Thyroid gland (tissue), 4 donors: ENCODE measurements at regions not wholly inside any gene's neighbourhood (a gene's known extent, or its start where the extent isn't known, plus 50 kb on each side); places are given as distances from the start of the nearest gene placed in this dataset.

Experiments used
- DNase-seq, 2 donors: peaks; one replicate each; pipeline ENCODE4 v3.0.0-alpha.2; 2019
- H3K27ac ChIP-seq, 3 donors: fragments of 200-600 bp; sonication (generic); 1 replicate in 2 of 3; 2 replicates in 1 of 3; pipeline ENCODE4 v1.5.1; 2016 to 2019; ENCODE audit warnings: mild to moderate bottlenecking in 1 of 3, moderate library complexity in 1 of 3
- H3K27me3 ChIP-seq: fragments of 200-600 bp; sonication (generic); one replicate; pipeline ENCODE4 v1.5.1; 2019
- H3K36me3 ChIP-seq, 2 donors: fragments of 200-600 bp; sonication (generic); one replicate each; pipeline ENCODE4 v1.5.1; 2016 to 2019
- H3K4me1 ChIP-seq, 2 donors: fragments of 200-600 bp; sonication (generic); one replicate each; pipeline ENCODE4 v1.5.1; 2017 to 2019
- H3K4me3 ChIP-seq, 3 donors: fragments of 200-600 bp; sonication (generic); replicated peaks in 1 of 3; 1 replicate in 2 of 3; 2 replicates in 1 of 3; pipeline ENCODE4 v1.5.1; 2016; ENCODE audit warnings: mild to moderate bottlenecking in 1 of 3
- H3K9me3 ChIP-seq: fragments of 200-600 bp; sonication (generic); one replicate; pipeline ENCODE4 v1.5.1; 2017
- POLR2A ChIP-seq, 2 donors: fragments of 450-650 bp; IDR thresholded peaks; one replicate each; pipeline ENCODE4 v1.6.1; 2017; ENCODE audit warnings: antibody characterized with exemption in 2 of 2, mild to moderate bottlenecking in 2 of 2, moderate library complexity in 1 of 2
- WGBS, 2 donors: methylation state at CpG; one replicate each; pipeline ENCODE4 v1.1.5; 2017; 5-methylcytosine and 5-hydroxymethylcytosine counted together
- intact Hi-C: fragments of 100-400 bp; cut with DNase I; formaldehyde crosslinking; loops from one replicate; pipeline ENCODE4 v1.15.1; 2023
- TF ChIP-seq, protein P1 (sequence below), 6 experiments: fragments of 200-600 bp in 3 of 6; fragments of 450-650 bp in 3 of 6; sonication (generic) in 3 of 6; IDR thresholded peaks; one replicate each; pipeline ENCODE4 v1.5.1; 2016 to 2019; ENCODE audit warnings: antibody characterized with exemption in 6 of 6, mild to moderate bottlenecking in 2 of 6, inconsistent platforms in 1 of 6, moderate library complexity in 1 of 6

DNA sequence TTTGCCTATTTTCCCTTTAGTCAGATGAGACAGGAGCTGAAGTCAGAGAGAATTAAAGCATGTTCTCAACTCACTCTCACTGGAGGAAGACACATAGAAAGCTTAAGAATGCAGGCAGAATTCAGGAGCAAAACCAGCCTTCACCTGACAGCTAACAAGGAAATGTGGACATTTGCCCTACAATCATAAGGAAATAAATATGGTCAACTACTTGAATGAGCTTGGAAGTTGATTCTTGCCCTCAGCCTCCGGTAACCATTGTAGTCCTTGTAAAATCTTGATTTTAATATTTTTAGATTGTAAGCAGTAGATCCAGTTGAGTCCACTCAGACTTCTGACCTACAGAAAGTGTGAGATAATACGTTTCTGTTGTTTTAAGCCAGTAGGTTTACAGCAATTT, 752.5 kb upstream of the ZWINT start:
- intact Hi-C loops: no loop called here
- TF ChIP-seq, protein P1, sequence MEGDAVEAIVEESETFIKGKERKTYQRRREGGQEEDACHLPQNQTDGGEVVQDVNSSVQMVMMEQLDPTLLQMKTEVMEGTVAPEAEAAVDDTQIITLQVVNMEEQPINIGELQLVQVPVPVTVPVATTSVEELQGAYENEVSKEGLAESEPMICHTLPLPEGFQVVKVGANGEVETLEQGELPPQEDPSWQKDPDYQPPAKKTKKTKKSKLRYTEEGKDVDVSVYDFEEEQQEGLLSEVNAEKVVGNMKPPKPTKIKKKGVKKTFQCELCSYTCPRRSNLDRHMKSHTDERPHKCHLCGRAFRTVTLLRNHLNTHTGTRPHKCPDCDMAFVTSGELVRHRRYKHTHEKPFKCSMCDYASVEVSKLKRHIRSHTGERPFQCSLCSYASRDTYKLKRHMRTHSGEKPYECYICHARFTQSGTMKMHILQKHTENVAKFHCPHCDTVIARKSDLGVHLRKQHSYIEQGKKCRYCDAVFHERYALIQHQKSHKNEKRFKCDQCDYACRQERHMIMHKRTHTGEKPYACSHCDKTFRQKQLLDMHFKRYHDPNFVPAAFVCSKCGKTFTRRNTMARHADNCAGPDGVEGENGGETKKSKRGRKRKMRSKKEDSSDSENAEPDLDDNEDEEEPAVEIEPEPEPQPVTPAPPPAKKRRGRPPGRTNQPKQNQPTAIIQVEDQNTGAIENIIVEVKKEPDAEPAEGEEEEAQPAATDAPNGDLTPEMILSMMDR (IDR thresholded peaks at IDR 0.05): no peak
- TF ChIP-seq POLR2A (IDR thresholded peaks at IDR 0.05): no peak
- no peak overlapping the region for H3K4me3 ChIP-seq
- no peaks in the 10 kb centered on the region for H3K4me1 ChIP-seq
- 74 to 81% methylated on average over 2 of the region's 2 CpGs for WGBS, 2 donors
- H3K36me3 ChIP-seq: no peaks in the 10 kb centered on the region
- H3K27me3 ChIP-seq: no peaks in the 10 kb centered on the region
- H3K9me3 ChIP-seq: no peaks in the 10 kb centered on the region
- no peak for DNase-seq
- H3K27ac ChIP-seq: no peak overlapping the region

DNA sequence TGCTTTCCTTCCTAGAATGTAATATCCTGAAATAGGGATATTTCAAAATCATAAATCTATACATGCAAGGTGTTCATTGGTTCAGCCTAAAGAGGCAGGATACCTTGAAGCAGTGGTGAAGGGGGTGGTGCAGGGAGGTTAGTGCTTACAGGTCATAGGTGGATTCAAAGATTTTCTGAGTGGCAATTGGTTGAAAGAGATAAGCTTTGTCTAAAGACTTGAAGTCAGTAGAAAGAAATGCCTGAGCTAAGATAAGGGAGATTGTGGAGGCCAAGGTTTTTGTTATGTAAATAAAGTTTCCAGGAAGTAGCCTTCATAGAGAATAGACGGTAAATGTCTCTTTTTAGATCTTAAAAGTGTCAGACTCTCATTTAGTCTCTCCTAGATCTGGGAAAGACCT, 741.2 kb upstream of the ZWINT start:
- H3K27ac ChIP-seq: no peak overlapping the region
- H3K9me3 ChIP-seq: no peaks in the 10 kb centered on the region
- no peak for TF ChIP-seq POLR2A (IDR thresholded peaks at IDR 0.05)
- TF ChIP-seq, protein P1 (IDR thresholded peaks at IDR 0.05): no peak
- DNase-seq: no peak
- 30 to 35% methylated on average over 1 of the region's 1 CpG for WGBS, 2 donors
- no peak overlapping the region for H3K4me3 ChIP-seq
- no peaks in the 10 kb centered on the region for H3K36me3 ChIP-seq
- no peaks in the 10 kb centered on the region for H3K4me1 ChIP-seq
- H3K27me3 ChIP-seq: no peaks in the 10 kb centered on the region
- intact Hi-C loops: no loop called here

DNA sequence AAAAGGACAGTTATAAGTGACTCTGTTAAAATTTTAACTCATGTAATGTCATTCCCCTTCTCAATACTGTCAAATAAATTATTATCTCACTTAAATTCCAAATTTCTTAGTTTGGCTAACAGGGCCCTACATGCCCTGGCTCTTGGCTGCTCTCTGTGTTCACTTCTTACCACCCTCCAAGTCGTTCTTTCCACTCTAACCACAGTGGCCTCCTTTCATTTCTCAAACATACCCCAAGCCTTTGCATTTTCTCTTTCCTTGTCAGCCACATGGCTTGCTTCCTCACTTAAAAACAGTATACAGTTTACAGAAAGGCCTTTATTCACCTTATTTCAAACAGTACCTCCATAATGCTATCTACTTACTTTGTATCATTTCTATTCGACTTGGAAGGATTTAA, 737.1 kb upstream of the ZWINT start:
- H3K9me3 ChIP-seq: no peaks in the 10 kb centered on the region
- H3K36me3 ChIP-seq: no peaks in the 10 kb centered on the region
- no peak overlapping the region for H3K4me3 ChIP-seq
- H3K4me1 ChIP-seq: no peaks in the 10 kb centered on the region
- no peaks in the 10 kb centered on the region for H3K27me3 ChIP-seq
- TF ChIP-seq, protein P1 (IDR thresholded peaks at IDR 0.05): no peak
- no peak for TF ChIP-seq POLR2A (IDR thresholded peaks at IDR 0.05)
- 73 to 74% methylated on average over 2 of the region's 2 CpGs for WGBS, 2 donors
- DNase-seq: no peak
- H3K27ac ChIP-seq: no peak overlapping the region
- intact Hi-C loops: no loop called here

DNA sequence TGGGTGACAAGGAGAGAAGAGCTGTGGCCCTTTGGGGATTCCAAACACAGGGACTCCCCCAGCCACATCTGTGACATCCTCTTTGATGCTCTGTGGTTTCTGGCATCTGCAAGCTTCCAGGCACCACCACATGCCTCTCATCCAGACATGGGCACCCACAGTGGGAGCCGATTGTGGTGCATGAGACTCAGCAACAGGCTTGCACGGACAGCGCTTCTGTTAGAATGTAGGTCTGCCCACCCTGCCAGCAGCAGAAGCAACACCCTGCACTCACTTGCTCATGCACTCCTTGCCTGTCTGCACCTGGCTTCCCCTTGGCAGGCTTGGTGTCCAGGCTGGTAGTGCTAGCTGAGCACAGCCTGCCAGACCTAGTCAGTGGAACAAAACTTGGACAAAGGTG, 735.0 kb upstream of the ZWINT start:
- TF ChIP-seq, protein P1 (IDR thresholded peaks at IDR 0.05): no peak
- no peak for TF ChIP-seq POLR2A (IDR thresholded peaks at IDR 0.05)
- no peaks in the 10 kb centered on the region for H3K27me3 ChIP-seq
- no peak overlapping the region for H3K4me3 ChIP-seq
- H3K27ac ChIP-seq: no peak overlapping the region
- WGBS, 2 donors: 100% methylated on average over 2 of the region's 3 CpGs; no CpG with 5 or more reads in 1 of the 2 donors
- no peaks in the 10 kb centered on the region for H3K4me1 ChIP-seq
- intact Hi-C loops: no loop called here
- no peak for DNase-seq
- no peaks in the 10 kb centered on the region for H3K36me3 ChIP-seq
- H3K9me3 ChIP-seq: no peaks in the 10 kb centered on the region

DNA sequence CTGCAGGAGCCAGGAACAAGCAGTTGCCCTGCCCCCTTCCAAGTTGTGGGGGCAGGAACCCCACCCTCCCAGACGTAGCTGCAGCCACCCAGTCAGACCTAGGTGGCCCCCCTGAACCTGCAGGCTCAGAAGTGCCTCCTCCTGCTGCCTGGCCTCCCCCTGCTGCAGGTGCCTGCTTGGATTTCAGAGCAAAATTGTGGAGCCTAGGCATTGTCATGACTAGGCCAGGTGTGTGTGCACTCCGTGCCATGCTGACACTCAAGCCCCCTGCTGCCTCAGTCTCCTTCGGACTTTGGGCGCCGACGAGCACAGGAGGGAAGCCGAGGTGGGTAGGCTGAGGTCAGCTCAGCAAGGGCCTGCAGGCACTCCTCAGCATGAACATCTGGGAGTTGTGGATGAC, 733.9 kb upstream of the ZWINT start:
- DNase-seq: no peak
- Histone ChIP-seq H3K4me3 (no peak overlapping the region), H3K27ac (no peak overlapping the region), H3K4me1 (no peaks in the 10 kb centered on the region), H3K36me3 (no peaks in the 10 kb centered on the region), H3K9me3 (no peaks in the 10 kb centered on the region), H3K27me3 (no peaks in the 10 kb centered on the region)
- intact Hi-C loops: no loop called here
- 59 to 72% methylated on average over 2 to 7 of the region's 7 CpGs for WGBS, 2 donors
- TF ChIP-seq POLR2A (IDR thresholded peaks at IDR 0.05): no peak
- TF ChIP-seq, protein P1 (IDR thresholded peaks at IDR 0.05): no peak
